ENCODE measurements at regions not wholly inside any gene's neighbourhood (a gene's known extent, or its start where the extent isn't known, plus 50 kb on each side); places are given as distances from the start of the nearest gene placed in this dataset.

GRCh38 chr4:96194993-96195392, 355.1 kb downstream of the PDHA2 start:
- TF ChIP-seq TAF1 (IDR thresholded peaks at IDR 0.05; ENCODE audit: borderline replicate concordance, low read depth, low read length) (no peak), POLR2A (IDR thresholded peaks at IDR 0.05; ENCODE audit: low read depth, low read length) (no peak), POLR2AphosphoS5 (IDR thresholded peaks at IDR 0.05; ENCODE audit: low read depth, low read length) (no peak)
- DNase-seq (ENCODE audit: insufficient read length) = no peak
- FAIRE-seq = no peak

- FAIRE-seq = no peak
- no peak for TF ChIP-seq TAF1 (IDR thresholded peaks at IDR 0.05; ENCODE audit: borderline replicate concordance, low read depth, low read length)
- TF ChIP-seq POLR2AphosphoS5 (IDR thresholded peaks at IDR 0.05; ENCODE audit: low read depth, low read length) = no peak
- no peak for TF ChIP-seq POLR2A (IDR thresholded peaks at IDR 0.05; ENCODE audit: low read depth, low read length)
- no peak for DNase-seq (ENCODE audit: insufficient read length)
These were observed 365.4 kb downstream of the PDHA2 start for GRCh38 chr4:96205143-96205936.

GRCh38 chr4:96227515-96227914, 387.6 kb downstream of the PDHA2 start:
- no peak for TF ChIP-seq POLR2AphosphoS5 (IDR thresholded peaks at IDR 0.05; ENCODE audit: low read depth, low read length)
- TF ChIP-seq TAF1 (IDR thresholded peaks at IDR 0.05; ENCODE audit: borderline replicate concordance, low read depth, low read length) = no peak
- no peak for TF ChIP-seq POLR2A (IDR thresholded peaks at IDR 0.05; ENCODE audit: low read depth, low read length)
- DNase-seq (ENCODE audit: insufficient read length) (no peak), FAIRE-seq (no peak)

- no peak for DNase-seq (ENCODE audit: insufficient read length)
- TF ChIP-seq POLR2AphosphoS5 (IDR thresholded peaks at IDR 0.05; ENCODE audit: low read depth, low read length) = no peak
- no peak for TF ChIP-seq POLR2A (IDR thresholded peaks at IDR 0.05; ENCODE audit: low read depth, low read length)
- TF ChIP-seq TAF1 (IDR thresholded peaks at IDR 0.05; ENCODE audit: borderline replicate concordance, low read depth, low read length) = no peak
- no peak for FAIRE-seq
These were observed 388.6 kb downstream of the PDHA2 start for GRCh38 chr4:96228463-96228862.

- no peak for TF ChIP-seq POLR2A (IDR thresholded peaks at IDR 0.05; ENCODE audit: low read depth, low read length)
- TF ChIP-seq TAF1 (IDR thresholded peaks at IDR 0.05; ENCODE audit: borderline replicate concordance, low read depth, low read length) = no peak
- no peak for TF ChIP-seq POLR2AphosphoS5 (IDR thresholded peaks at IDR 0.05; ENCODE audit: low read depth, low read length)
- no peak for DNase-seq (ENCODE audit: insufficient read length)
- FAIRE-seq = no peak
These were observed 400.1 kb downstream of the PDHA2 start for GRCh38 chr4:96240041-96240440.

GRCh38 chr4:96241819-96242218, 401.9 kb downstream of the PDHA2 start:
- TF ChIP-seq POLR2AphosphoS5 (IDR thresholded peaks at IDR 0.05; ENCODE audit: low read depth, low read length) (no peak), TAF1 (IDR thresholded peaks at IDR 0.05; ENCODE audit: borderline replicate concordance, low read depth, low read length) (no peak), POLR2A (IDR thresholded peaks at IDR 0.05; ENCODE audit: low read depth, low read length) (no peak)
- no peak for FAIRE-seq
- DNase-seq (ENCODE audit: insufficient read length) = no peak

- TF ChIP-seq POLR2A (IDR thresholded peaks at IDR 0.05; ENCODE audit: low read depth, low read length) = no peak
- no peak for DNase-seq (ENCODE audit: insufficient read length)
- FAIRE-seq = no peak
These were observed 407.2 kb downstream of the PDHA2 start for GRCh38 chr4:96247096-96247495.

- TF ChIP-seq POLR2A (IDR thresholded peaks at IDR 0.05; ENCODE audit: low read depth, low read length) (no peak), POLR2AphosphoS5 (IDR thresholded peaks at IDR 0.05; ENCODE audit: low read depth, low read length) (no peak), TAF1 (IDR thresholded peaks at IDR 0.05; ENCODE audit: borderline replicate concordance, low read depth, low read length) (no peak)
- FAIRE-seq = no peak
- DNase-seq (ENCODE audit: insufficient read length) = no peak
These were observed 408.3 kb downstream of the PDHA2 start for GRCh38 chr4:96248225-96248624.

GRCh38 chr4:96260064-96260682, 420.3 kb downstream of the PDHA2 start:
- no peak for TF ChIP-seq POLR2A (IDR thresholded peaks at IDR 0.05; ENCODE audit: low read depth, low read length)
- FAIRE-seq (no peak), DNase-seq (ENCODE audit: insufficient read length) (no peak)

- DNase-seq (ENCODE audit: insufficient read length) (no peak), FAIRE-seq (no peak)
- no peak for TF ChIP-seq POLR2AphosphoS5 (IDR thresholded peaks at IDR 0.05; ENCODE audit: low read depth, low read length)
- no peak for TF ChIP-seq POLR2A (IDR thresholded peaks at IDR 0.05; ENCODE audit: low read depth, low read length)
- TF ChIP-seq TAF1 (IDR thresholded peaks at IDR 0.05; ENCODE audit: borderline replicate concordance, low read depth, low read length) = no peak
These were observed 422.2 kb downstream of the PDHA2 start for GRCh38 chr4:96262057-96262456.

GRCh38 chr4:96263291-96263690, 423.4 kb downstream of the PDHA2 start:
- TF ChIP-seq TAF1 (IDR thresholded peaks at IDR 0.05; ENCODE audit: borderline replicate concordance, low read depth, low read length) (no peak), POLR2AphosphoS5 (IDR thresholded peaks at IDR 0.05; ENCODE audit: low read depth, low read length) (no peak), POLR2A (IDR thresholded peaks at IDR 0.05; ENCODE audit: low read depth, low read length) (no peak)
- FAIRE-seq = no peak
- DNase-seq (ENCODE audit: insufficient read length) = no peak

GRCh38 chr4:96264941-96265463, 425.1 kb downstream of the PDHA2 start:
- TF ChIP-seq POLR2A (IDR thresholded peaks at IDR 0.05; ENCODE audit: low read depth, low read length) = no peak
- no peak for TF ChIP-seq TAF1 (IDR thresholded peaks at IDR 0.05; ENCODE audit: borderline replicate concordance, low read depth, low read length)
- no peak for TF ChIP-seq POLR2AphosphoS5 (IDR thresholded peaks at IDR 0.05; ENCODE audit: low read depth, low read length)
- FAIRE-seq = no peak
- no peak for DNase-seq (ENCODE audit: insufficient read length)
